ENCODE measurements at regions not wholly inside any gene's neighbourhood (a gene's known extent, or its start where the extent isn't known, plus 50 kb on each side); places are given as distances from the start of the nearest gene placed in this dataset.
A peak's percentile ranks its signal among the peaks of the same experiment; 100 is the strongest.
"Not testable (repeated sequence)": the region's sequence is repeated elsewhere in the genome, so short reads cannot be mapped to it uniquely, and the experiment has no call there.

DNA sequence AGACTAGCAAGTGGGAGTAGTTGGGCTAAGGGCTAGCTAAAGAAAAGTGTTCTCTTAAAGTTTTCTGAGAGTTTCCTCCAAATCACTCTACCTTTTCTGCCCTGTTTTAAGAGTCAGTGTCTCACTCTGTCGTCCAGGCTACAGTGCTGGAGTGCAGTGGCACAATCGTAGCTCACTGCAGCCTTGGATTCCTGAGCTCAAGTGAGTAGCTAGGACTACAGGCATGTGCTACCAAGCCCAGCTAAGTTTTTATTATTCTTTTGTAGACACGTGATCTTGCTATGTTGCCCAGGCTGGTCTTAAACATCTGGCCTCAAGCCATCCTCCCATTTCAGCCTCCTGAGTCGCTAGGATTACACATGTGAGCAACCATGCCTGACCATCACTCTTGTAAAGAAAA lies 378.9 kb downstream of the CAAP1 start:
- no peak for DNase-seq (ENCODE audit: low read depth in 4 of 4, low spot score in 2 of 4)

DNA sequence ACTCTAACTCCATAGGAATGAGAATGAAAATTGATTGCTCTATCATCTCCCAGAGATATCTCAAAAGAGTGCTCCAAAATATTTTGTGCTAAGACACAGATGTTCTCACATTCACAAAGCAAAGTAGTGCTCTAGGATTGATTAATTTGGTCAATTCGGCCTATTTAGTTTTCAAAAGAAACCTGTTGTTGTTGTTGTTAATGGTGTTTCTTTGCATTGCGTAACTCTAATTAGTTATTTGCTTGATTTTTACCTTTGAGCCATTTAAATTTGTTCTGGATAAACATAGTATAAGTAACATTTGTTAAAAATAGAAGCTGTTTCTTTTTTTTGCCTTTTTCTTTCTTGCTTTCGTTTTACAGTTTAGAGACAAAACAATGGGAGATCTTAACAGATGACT lies 382.5 kb downstream of the CAAP1 start:
- DNase-seq (ENCODE audit: low read depth in 4 of 4, low spot score in 2 of 4): no peak

- DNase-seq (ENCODE audit: low read depth in 4 of 4, low spot score in 2 of 4): no peak
These were observed 383.7 kb downstream of the CAAP1 start for GRCh38 chr9:26508897-26509296.

DNA sequence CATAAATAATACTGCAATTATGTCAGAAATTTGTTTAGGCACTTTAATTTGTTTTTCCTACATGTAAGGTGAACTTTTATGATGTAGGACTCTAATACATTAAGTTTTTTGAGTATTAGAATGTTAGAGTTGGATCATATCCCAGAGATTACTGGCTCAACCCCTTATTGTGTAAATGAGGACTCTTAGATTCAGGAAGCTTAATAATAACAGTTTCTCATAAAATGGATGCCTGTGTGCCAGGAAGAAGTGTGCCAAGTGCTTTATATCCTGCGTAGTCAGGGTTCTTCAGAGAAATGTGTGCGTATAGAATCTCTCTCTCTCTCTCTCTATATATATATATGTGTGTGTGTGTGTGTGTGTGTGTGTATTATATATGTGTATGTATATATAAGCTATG lies 388.5 kb downstream of the CAAP1 start:
- no peak for DNase-seq (ENCODE audit: low read depth in 4 of 4, low spot score in 2 of 4)

DNA sequence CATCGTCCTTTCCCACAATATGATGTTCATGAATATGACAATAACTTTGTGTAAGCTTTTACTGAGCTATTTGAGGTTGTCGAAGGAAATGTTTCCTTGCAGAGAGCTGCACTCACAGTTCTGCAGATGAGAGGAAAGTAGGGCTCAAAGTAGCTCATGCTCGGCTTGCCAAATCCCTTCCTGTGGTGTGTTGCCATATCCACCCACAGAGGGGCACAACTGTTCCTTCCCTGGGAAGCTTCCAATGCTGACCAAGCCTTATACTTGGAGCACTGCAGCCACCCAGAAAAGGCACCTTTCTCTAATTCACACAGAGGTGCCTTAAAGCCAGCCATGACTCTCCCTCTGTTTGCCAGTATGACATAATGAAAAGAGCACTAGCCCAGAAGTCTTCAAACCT lies 390.3 kb downstream of the CAAP1 start:
- DNase-seq (ENCODE audit: low read depth in 4 of 4, low spot score in 2 of 4): no peak

DNA sequence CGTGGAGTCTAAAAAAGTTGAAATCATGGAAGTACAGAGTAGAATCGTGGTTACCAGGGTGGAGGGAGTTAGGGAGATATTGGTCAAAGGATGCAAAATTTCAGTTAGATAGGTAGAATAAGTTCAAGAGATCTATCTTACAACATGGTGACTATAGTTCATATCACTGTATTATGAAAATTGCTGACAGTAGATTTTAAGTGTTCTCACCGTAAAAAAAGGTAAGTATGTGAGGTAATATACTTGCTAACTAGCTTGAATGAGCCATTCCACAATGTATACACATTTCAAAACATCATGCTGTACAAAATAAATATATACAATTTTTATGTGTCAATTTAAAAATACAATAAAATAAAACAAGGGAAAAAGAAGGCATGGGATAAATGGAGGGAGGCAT lies 392.1 kb downstream of the CAAP1 start:
- no peak for DNase-seq (ENCODE audit: low read depth in 4 of 4, low spot score in 2 of 4)

- not testable (repeated sequence) for DNase-seq (ENCODE audit: low read depth in 4 of 4, low spot score in 2 of 4)
These were observed 399.7 kb downstream of the CAAP1 start for GRCh38 chr9:26492608-26493521.

DNA sequence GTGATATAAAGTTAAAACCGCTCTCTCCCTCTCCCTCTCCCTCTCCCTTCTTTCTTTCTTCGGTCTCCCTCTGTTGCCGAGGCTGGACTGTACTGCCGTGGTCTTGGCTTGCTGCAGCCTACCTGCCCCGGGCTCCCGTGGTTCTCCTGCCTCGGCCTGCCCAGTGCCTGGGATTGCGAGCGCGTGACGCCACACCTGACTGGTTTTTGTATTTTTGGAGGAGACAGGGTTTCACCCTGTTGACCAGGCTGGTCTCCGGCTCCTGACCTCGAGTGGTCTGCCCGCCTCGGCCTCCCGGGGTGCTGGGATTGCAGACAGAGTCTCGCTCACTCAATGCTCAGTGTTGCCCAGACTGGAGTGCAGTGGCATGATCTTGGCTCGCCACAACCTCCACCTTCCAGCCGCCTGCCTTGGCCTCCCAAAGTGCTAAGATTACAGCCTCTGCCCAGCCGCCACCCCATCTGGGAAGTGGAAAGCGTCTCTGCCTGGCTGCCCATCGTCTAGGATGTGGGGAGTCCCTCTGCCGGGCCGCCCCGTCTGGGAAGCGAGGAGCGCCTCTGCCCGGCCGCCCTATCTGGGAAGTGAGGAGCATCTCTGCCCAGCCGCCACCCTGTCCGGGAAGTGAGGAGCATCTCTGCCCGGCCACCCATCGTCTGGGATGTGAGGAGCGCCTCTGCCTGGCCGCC lies 400.5 kb downstream of the CAAP1 start:
- not testable (repeated sequence) for DNase-seq (ENCODE audit: low read depth in 4 of 4, low spot score in 2 of 4)

DNA sequence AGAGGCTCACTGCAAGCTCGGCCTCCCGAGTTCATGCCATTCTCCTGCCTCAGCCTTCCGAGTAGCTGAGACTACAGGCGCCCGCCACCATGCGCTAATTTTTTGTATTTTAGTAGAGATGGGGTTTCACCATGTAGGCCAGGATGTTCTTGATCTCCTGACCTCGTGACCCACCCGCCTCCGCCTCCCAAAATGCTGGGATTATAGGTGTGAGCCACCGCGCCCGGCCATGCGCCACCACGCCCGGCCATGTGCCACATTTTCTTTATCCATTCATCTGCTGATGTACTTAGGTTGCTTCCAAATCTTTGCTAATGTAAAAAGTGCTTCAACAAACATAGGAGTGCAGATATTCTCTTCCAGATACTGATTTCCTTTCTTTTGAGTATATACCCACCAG lies 408.6 kb downstream of the CAAP1 start:
- no peak for DNase-seq (ENCODE audit: low read depth in 4 of 4, low spot score in 2 of 4)

DNA sequence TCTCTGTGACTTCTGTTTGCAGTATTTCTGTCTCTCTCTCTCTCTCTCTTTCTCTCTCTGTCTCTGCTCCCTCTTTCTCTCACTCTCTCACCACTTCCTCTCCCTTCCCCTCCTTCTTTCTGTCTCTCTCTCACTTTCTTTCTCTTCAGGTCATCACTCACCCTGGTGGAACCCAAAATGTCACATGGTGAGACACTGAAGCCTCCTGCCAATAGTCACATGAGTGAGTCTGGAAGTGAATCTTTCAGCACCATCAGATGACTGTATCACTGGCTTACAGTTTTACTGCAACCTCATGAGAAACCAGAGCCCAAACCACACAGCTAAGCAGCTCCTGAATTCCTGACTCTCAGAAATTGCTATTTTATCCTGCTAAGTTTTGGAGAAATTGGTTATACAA lies 414.6 kb downstream of the CAAP1 start:
- DNase-seq (ENCODE audit: low read depth in 4 of 4, low spot score in 2 of 4): no peak

DNA sequence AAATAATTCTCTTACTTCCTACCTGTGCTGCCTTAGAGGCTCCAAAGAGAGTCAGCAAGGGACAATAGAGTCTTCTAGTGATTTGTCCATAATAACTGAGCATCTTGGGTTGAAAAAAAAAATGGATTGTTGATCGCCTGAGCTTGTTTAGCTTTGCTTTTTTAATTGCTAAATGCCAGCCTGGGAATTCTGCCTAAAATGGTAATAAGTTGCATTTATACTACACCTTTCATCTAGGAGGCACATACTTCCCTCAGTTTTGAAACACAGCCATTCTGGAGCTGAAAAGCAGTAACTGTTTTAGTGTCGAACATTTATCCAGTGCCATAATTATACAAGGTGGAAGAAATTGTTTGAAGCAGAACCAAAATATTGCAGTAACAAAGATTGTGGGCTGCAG lies 421.3 kb downstream of the CAAP1 start:
- no peak for DNase-seq (ENCODE audit: low read depth in 4 of 4, low spot score in 2 of 4)

DNA sequence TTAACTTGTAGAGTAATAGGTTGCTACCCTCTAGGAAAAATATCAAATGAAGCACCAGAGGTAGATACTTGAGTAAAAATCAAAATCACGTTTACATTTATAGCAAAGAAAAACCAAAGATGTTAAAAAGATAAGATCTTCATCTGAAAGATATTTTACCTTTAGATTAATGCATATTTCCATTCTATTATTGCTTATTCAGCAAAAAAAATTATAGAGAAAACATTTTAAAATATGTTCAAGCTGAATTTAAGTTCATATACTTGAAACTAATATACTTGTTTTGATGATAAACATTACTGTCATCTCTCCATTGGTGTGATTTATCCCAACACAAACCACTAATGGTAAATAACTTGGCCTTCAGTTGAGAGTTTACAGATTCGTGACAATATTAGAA lies 422.3 kb downstream of the CAAP1 start:
- no peak for DNase-seq (ENCODE audit: low read depth in 4 of 4, low spot score in 2 of 4)

DNA sequence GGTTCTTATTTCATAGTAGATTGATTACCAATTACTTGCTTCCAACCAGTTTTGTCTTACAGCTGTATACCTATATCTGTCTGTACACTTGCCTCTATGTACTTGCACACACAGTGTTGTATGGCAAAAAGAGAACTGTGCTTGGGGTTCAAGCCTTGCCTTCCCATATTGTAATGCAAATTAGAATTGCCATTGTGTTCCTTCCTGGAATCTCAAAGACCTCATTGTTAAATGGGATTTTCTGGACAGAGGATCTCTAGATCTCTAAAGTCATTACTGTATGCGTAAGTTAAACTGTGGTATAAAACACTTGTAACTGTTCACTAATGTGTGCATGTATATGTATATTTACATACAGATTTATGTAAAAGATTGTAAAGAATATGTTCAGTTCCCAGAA lies 428.8 kb downstream of the CAAP1 start:
- DNase-seq (ENCODE audit: low read depth in 4 of 4, low spot score in 2 of 4): no peak

DNA sequence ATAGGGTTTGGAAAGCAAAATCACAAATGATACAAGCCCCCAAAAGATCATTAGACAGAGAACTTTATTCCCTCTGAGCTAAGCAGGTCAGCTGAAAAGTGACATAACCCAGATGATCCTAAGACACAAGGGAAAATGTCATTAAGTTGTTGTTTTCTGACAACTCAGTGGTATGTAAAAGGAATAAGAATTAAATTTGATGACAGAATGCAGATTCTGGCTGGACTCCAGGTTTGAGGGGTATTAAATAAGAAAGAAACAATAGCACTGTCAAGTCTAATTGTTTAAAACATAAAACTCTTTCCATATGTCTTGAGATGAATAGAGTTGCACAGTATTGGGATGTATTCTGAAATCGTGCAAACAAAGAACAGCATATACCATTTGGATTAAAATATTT lies 429.9 kb downstream of the CAAP1 start:
- DNase-seq (ENCODE audit: low read depth in 4 of 4, low spot score in 2 of 4): no peak

DNA sequence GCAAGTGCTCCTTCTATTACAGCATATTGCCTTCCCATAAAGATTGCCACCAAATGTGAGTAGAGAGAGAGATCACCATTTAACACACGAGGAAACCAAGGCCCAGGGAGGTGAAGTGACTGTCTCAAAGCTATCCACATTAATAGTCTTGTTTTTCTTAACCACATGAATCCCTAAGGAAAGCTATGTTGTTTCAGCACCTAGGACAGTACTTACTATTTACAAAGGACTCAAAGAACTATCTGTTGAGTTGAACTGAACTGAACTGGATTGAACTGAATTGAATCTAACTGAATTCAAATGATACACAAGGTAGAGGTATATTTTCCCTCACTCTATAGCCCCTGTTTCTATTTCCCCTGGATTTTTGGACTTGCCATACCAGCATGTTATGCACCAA lies 430.4 kb downstream of the CAAP1 start:
- DNase-seq (ENCODE audit: low read depth in 4 of 4, low spot score in 2 of 4): peak in 1 of 4 donors; percentile 2

GRCh38 chr9:26460624-26461023 lies 432.0 kb downstream of the CAAP1 start:
- no peak for DNase-seq (ENCODE audit: low read depth in 4 of 4, low spot score in 2 of 4)

DNA sequence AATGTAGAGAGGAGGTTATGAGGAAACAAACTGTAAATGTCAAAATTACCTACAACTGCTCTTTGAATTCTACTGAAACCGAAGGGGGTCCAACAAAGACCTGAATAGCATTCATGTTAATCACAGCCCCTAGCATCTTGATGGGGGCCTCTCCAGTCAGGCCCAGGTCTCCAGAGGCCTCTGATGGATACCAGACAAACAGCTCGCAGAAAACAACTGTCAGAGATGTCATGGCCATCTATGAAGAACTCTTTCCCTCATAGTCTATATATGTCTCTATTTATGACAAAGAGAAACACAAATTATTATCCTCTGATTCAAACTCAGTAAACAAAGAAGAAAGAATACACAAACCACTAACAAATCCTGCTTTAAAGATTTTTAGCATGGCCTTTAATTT lies 432.6 kb downstream of the CAAP1 start:
- DNase-seq (ENCODE audit: low read depth in 4 of 4, low spot score in 2 of 4): no peak

DNA sequence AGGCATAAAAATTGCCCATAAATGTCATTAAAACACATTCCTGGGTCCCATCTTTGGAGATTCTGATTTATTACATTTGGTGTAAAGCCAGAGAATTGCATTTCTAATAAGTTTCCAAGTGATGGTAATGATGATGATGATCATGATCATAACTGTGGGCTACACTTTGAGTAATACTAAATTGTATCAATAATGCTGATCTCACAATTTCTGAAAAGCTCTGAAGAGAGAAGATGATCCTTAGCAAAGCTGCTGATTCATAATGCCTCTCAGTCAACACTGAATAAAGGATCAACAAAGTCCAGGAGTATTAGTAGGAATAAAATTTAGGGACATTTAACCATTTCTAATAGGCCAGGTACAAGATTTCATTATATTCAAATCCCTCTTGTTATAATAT lies 434.5 kb downstream of the CAAP1 start:
- no peak for DNase-seq (ENCODE audit: low read depth in 4 of 4, low spot score in 2 of 4)

DNA sequence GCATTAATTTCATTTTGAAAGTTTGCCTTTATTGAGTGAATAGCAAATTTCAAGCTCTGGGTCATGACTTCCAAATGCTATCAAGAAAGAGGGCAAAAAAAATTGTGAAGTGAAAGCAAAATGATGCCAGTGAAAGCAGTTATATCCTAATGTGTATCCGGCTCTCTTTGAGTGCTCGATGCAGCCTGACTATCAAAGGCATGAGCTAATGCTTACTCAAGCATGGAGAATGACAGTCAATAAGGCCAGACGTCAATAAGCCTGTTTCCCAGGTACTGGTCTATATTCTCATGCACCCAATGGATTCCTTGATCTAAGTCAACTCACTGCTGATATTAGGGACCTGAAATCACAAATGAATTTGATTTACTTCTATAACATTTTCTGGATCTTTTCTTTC lies 435.5 kb downstream of the CAAP1 start:
- no peak for DNase-seq (ENCODE audit: low read depth in 4 of 4, low spot score in 2 of 4)

GRCh38 chr9:26439061-26439624 lies 453.5 kb downstream of the CAAP1 start:
- DNase-seq (ENCODE audit: low read depth in 4 of 4, low spot score in 2 of 4): no peak

DNA sequence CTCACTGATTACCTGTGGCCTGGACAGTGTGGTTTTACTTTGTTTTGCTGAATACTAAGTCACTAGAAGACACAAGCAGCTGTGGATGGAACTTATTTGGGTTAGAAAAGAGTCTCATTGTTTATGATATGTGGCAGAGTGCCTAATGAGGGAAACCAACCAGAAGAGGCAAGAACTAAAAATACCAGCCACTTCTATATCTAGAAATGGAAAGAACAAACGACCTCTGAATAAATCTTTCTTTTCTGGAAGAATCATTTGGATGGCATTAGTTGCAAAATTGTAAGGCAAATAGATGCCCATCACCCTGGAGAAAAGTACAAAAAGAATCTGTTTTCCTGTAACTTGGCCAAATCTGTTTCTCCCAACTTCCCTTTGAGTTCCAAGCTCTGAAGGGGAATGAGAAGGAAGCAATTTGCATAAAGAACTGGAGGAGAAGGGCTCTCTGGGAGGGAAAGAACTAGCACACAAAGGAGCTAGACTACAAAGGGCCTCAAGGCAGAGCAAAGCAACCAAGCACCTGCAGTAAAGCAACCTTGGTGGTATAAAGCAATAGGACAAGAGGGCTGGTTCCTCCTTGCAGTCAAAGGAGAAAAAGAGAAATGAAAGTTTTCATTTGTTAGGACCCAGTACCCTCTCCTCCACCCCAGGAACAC lies 455.4 kb downstream of the CAAP1 start:
- no peak for DNase-seq (ENCODE audit: low read depth in 4 of 4, low spot score in 2 of 4)

Measured in left renal cortex interstitium (tissue), 4 donors.